HepG2 (cell line): ENCODE measurements at regions not wholly inside any gene's neighbourhood (a gene's known extent, or its start where the extent isn't known, plus 50 kb on each side); places are given as distances from the start of the nearest gene placed in this dataset.

Source experiments
- ATAC-seq: fragments of 200-7000 bp; cut with Tn5 transposase; 3 replicates; pipeline ENCODE4 v1.9.1; 2020; ENCODE audit warnings: mild to moderate bottlenecking, moderate library complexity
- BruUV-seq: library from RNA; stranded (reverse); fragments of 400-500 nt; replicated peaks from 2 replicates; lab custom pipeline; 2021; lab: Mats Ljungman, UMichigan
- CTCF ChIA-PET: fragments of 300-600 bp; formaldehyde crosslinking; extraction: SDS; loops from one replicate; lab custom pipeline; 2021; ENCODE audit warnings: low total read pairs, inconsistent platforms, low intra/inter-chr PET ratio; lab: Yijun Ruan, JAX
- POLR2A ChIA-PET: fragments of 350-600 bp; sonication (Branson Sonifier 250); formaldehyde crosslinking; loops from one replicate; lab custom pipeline; 2020; ENCODE audit warnings: antibody characterized with exemption, inconsistent platforms; lab: Yijun Ruan, JAX
- DNase-seq: peaks from one replicate; pipeline ENCODE4 v3.0.0-alpha.2; 2015; ENCODE audit warnings: low spot score
- FAIRE-seq: peaks from 3 replicates; lab custom pipeline; 2011; peaks lifted over from hg19 to GRCh38; lab: Jason Lieb, UNC
- H2AFZ ChIP-seq: one replicate; pipeline ENCODE4 v1.6.1; 2011; ENCODE audit warnings: low read length, inconsistent platforms
- H3K27ac ChIP-seq: fragments of 300-600 bp; 3 replicates; pipeline ENCODE4 v1.8.0; 2011; ENCODE audit warnings: mixed run types, mild to moderate bottlenecking, mixed read lengths, low read length, inconsistent platforms; ENCODE audit not compliant: insufficient read depth; ENCODE audit errors: extremely low read length
- H3K27me3 ChIP-seq, 2 experiments: fragments of 200-600 bp in 1 of 2; 2 replicates in 1 of 2; 3 replicates in 1 of 2; pipeline versions ENCODE4 v1.6.0 to v1.8.0; 2011; ENCODE audit warnings: low read length in 2 of 2, mild to moderate bottlenecking in 2 of 2, moderate library complexity in 2 of 2, inconsistent platforms in 1 of 2; ENCODE audit not compliant: insufficient read depth in 2 of 2, control insufficient read depth in 1 of 2
- H3K36me3 ChIP-seq, 2 experiments: fragments of 200-600 bp in 1 of 2; replicated peaks in 1 of 2; 2 replicates in 1 of 2; 3 replicates in 1 of 2; pipeline versions ENCODE4 v1.5.1 to v1.8.0; 2011; ENCODE audit warnings: low read length in 2 of 2, inconsistent platforms in 1 of 2; ENCODE audit not compliant: insufficient read depth in 2 of 2, control insufficient read depth in 1 of 2
- H3K4me1 ChIP-seq: 2 replicates; pipeline ENCODE4 v1.5.1; 2012; ENCODE audit warnings: low read length, inconsistent platforms; ENCODE audit not compliant: insufficient read depth
- H3K4me2 ChIP-seq: 2 replicates; pipeline ENCODE4 v1.6.0; 2011; ENCODE audit warnings: low read depth, low read length, inconsistent platforms
- H3K4me3 ChIP-seq, 3 experiments: fragments of 200-600 bp in 1 of 3; sonication (generic), shearing (Covaris generic) in 1 of 3; replicated peaks in 1 of 3; 2 replicates each; pipeline ENCODE4 v1.5.1; 2011 to 2016; ENCODE audit warnings: low read length in 3 of 3, inconsistent platforms in 2 of 3, low read depth in 2 of 3, mild to moderate bottlenecking in 2 of 3, control low read depth in 1 of 3, mixed read lengths in 1 of 3; ENCODE audit not compliant: insufficient read depth in 1 of 3
- H3K79me2 ChIP-seq: one replicate; pipeline ENCODE4 v1.6.1; 2011; ENCODE audit warnings: low read length, inconsistent platforms; ENCODE audit not compliant: insufficient read depth
- H3K9ac ChIP-seq: 2 replicates; pipeline ENCODE4 v1.6.0; 2011; ENCODE audit warnings: mild to moderate bottlenecking, low read depth, low read length, inconsistent platforms; ENCODE audit not compliant: insufficient read depth
- H3K9me3 ChIP-seq: 2 replicates; pipeline ENCODE4 v1.5.1; 2012; ENCODE audit warnings: mild to moderate bottlenecking, low read length
- H4K20me1 ChIP-seq: 2 replicates; pipeline ENCODE4 v1.6.0; 2011; ENCODE audit warnings: inconsistent platforms, mild to moderate bottlenecking, low read length, moderate library complexity; ENCODE audit not compliant: insufficient read depth
- EED ChIP-seq: sonication (generic); formaldehyde crosslinking; IDR thresholded peaks from 2 replicates; pipeline ENCODE4 v1.5.0; 2020; ENCODE audit warnings: mild to moderate bottlenecking, missing genetic modification reagents
- FOSL1 ChIP-seq: sonication (generic); formaldehyde crosslinking; IDR thresholded peaks from 2 replicates; pipeline ENCODE4 v1.9.0; 2021; ENCODE audit warnings: missing genetic modification reagents, borderline replicate concordance
- HNF1B ChIP-seq: sonication (generic); formaldehyde crosslinking; IDR thresholded peaks from 2 replicates; pipeline ENCODE4 v1.5.1; 2020; ENCODE audit warnings: mild to moderate bottlenecking, moderate library complexity, missing genetic modification reagents
- HNF4G ChIP-seq, 2 experiments: sonication (generic) in 1 of 2; formaldehyde crosslinking in 1 of 2; IDR thresholded peaks; 2 replicates each; pipeline versions ENCODE4 v1.4.0 to v1.6.1; 2011 to 2020; ENCODE audit warnings: borderline replicate concordance in 2 of 2, low read depth in 2 of 2, mild to moderate bottlenecking in 2 of 2, low read length in 1 of 2, missing genetic modification reagents in 1 of 2, moderate library complexity in 1 of 2
- ISX ChIP-seq: sonication (generic); formaldehyde crosslinking; conservative IDR thresholded peaks from 2 replicates; pipeline ENCODE4 v1.5.0; 2020; ENCODE audit warnings: missing genetic modification reagents
- MLLT10 ChIP-seq: sonication (generic); formaldehyde crosslinking; IDR thresholded peaks from 2 replicates; pipeline ENCODE4 v1.4.0; 2020; ENCODE audit warnings: missing genetic modification reagents
- MLX ChIP-seq: IDR thresholded peaks from 2 replicates; pipeline ENCODE4 v1.6.1; 2016
- NCOR1 ChIP-seq: fragments of 200-600 bp; sonication (generic); IDR thresholded peaks from 2 replicates; pipeline ENCODE4 v1.7.0; 2017; ENCODE audit warnings: antibody characterized with exemption, low read length, borderline replicate concordance
- RBM22 ChIP-seq: fragments of 200-400 bp; formaldehyde crosslinking; optimal IDR thresholded peaks from 2 replicates; pipeline ENCODE3; 2017; ENCODE audit warnings: mild to moderate bottlenecking, low read length, moderate library complexity
- RFX3 ChIP-seq: IDR thresholded peaks from 2 replicates; pipeline ENCODE4 v1.6.1; 2016; ENCODE audit warnings: missing biosample characterization, missing genetic modification reagents
- RNF219 ChIP-seq: sonication (generic); formaldehyde crosslinking; IDR thresholded peaks from 2 replicates; pipeline ENCODE4 v1.5.0; 2020; ENCODE audit warnings: mild to moderate bottlenecking, missing genetic modification reagents
- SOX6 ChIP-seq, 2 experiments: fragments of 450-650 bp in 1 of 2; sonication (generic) in 1 of 2; formaldehyde crosslinking in 1 of 2; IDR thresholded peaks; 2 replicates each; pipeline versions ENCODE4 v1.4.0 to v1.6.1; 2017 to 2020; ENCODE audit warnings: antibody characterized with exemption in 1 of 2, mild to moderate bottlenecking in 1 of 2, missing genetic modification reagents in 1 of 2
- TCF12 ChIP-seq, 2 experiments: fragments of 450-650 bp in 1 of 2; sonication (generic) in 1 of 2; formaldehyde crosslinking in 1 of 2; IDR thresholded peaks; 2 replicates each; pipeline versions ENCODE4 v1.6.1 to v1.8.0; 2017 to 2022; ENCODE audit warnings: antibody characterized with exemption in 1 of 2, mild to moderate bottlenecking in 1 of 2, missing genetic modification reagents in 1 of 2, moderate library complexity in 1 of 2
- U2AF2 ChIP-seq: fragments of 200-400 bp; formaldehyde crosslinking; IDR thresholded peaks from 2 replicates; pipeline ENCODE4 v1.6.1; 2017; ENCODE audit warnings: low read depth, mild to moderate bottlenecking, low read length
- ZNF317 ChIP-seq: sonication (generic); formaldehyde crosslinking; IDR thresholded peaks from 2 replicates; pipeline ENCODE4 v1.5.0; 2020; ENCODE audit warnings: mild to moderate bottlenecking, missing genetic modification reagents
- ZNF414 ChIP-seq: sonication (generic); formaldehyde crosslinking; IDR thresholded peaks from 2 replicates; pipeline ENCODE4 v1.5.0; 2020; ENCODE audit warnings: missing genetic modification reagents
- ZNF614 ChIP-seq: IDR thresholded peaks from 2 replicates; pipeline ENCODE4 v1.6.1; 2018; ENCODE audit warnings: missing biosample characterization, missing genetic modification reagents, inconsistent platforms, borderline replicate concordance
- WGBS: methylation state at CpG from one replicate; pipeline ENCODE4 v1.1.6; 2017; ENCODE audit warnings: low lambda C conversion rate; 5-methylcytosine and 5-hydroxymethylcytosine counted together
- in situ Hi-C: cut with HindIII; loops from 2 replicates; pipeline ENCODE4 v1.10.0; 2017; ENCODE audit warnings: low pct_unique_long_range_greater_than_20kb; ENCODE audit not compliant: extremely low pct_ligation_motif_present
- intact Hi-C: fragments of 100-400 bp; cut with micrococcal nuclease; formaldehyde crosslinking; loops from one replicate; pipeline ENCODE4 v1.10.0; 2022; ENCODE audit not compliant: unreplicated experiment

GRCh38 chr13:84044805-84045204 is 162.5 kb upstream of the SLITRK1 start (continued):
- TF ChIP-seq RNF219 (CRISPR knock-in tag) (no peak), EED (CRISPR knock-in tag) (no peak), ZNF317 (CRISPR knock-in tag) (no peak), ZNF414 (CRISPR knock-in tag) (no peak), RBM22 (no peak), HNF4G (IDR thresholded peaks at IDR 0.05; ENCODE audit: borderline replicate concordance, low read depth, low read length) (no peak), HNF4G (CRISPR knock-in tag; IDR thresholded peaks at IDR 0.05; ENCODE audit: borderline replicate concordance, low read depth) (no peak), RFX3 (CRISPR knock-in tag) (no peak), TCF12 (IDR thresholded peaks at IDR 0.05) (no peak), TCF12 (CRISPR knock-in tag; IDR thresholded peaks at IDR 0.05) (no peak), MLLT10 (no peak), SOX6 (IDR thresholded peaks at IDR 0.05) (no peak), SOX6 (CRISPR knock-in tag; IDR thresholded peaks at IDR 0.05) (no peak), ZNF614 (CRISPR knock-in tag) (no peak)

- no peak overlapping the region for H3K27ac ChIP-seq
- FAIRE-seq, result no peak
- DNase-seq, result no peak
- WGBS, result 0% methylated on average over 1 of the region's 1 CpG
- ATAC-seq, result no peak
- no peaks in the 10 kb centered on the region for H3K79me2 ChIP-seq
- in situ Hi-C loops (no loop called here), intact Hi-C loops (no loop called here)
- no TSS peak for BruUV-seq
- H2AFZ ChIP-seq, result no peak overlapping the region
- no peaks in the 10 kb centered on the region for H3K9me3 ChIP-seq
- POLR2A ChIA-PET, result no interaction called here
- H3K4me3 ChIP-seq, result no peak overlapping the region
- CTCF ChIA-PET, result no interaction called here
- no peak overlapping the region for H3K4me2 ChIP-seq
- H3K4me1 ChIP-seq, result no peaks in the 10 kb centered on the region
- H3K9ac ChIP-seq, result no peak overlapping the region
- no peaks in the 10 kb centered on the region for H4K20me1 ChIP-seq
- H3K27me3 ChIP-seq, result no peaks in the 10 kb centered on the region
- H3K36me3 ChIP-seq, result no peaks in the 10 kb centered on the region
- no peak for TF ChIP-seq FOSL1 (CRISPR knock-in tag)
- TF ChIP-seq HNF1B (CRISPR knock-in tag), result no peak
- no peak for TF ChIP-seq MLX (CRISPR knock-in tag)
- no peak for TF ChIP-seq NCOR1
- TF ChIP-seq ISX (CRISPR knock-in tag), result no peak
- TF ChIP-seq U2AF2, result no peak
Measured at GRCh38 chr13:84038001-84038400, 155.7 kb upstream of the SLITRK1 start.
